Gastroesophageal sphincter (tissue), 3 donors: ENCODE measurements at regions not wholly inside any gene's neighbourhood (a gene's known extent, or its start where the extent isn't known, plus 50 kb on each side); places are given as distances from the start of the nearest gene placed in this dataset.

Experiments
- CTCF ChIP-seq, 4 experiments: fragments of 200-600 bp in 2 of 4; fragments of 450-650 bp in 2 of 4; sonication (generic) in 1 of 4; IDR thresholded peaks; one replicate each; pipeline ENCODE4 v1.5.1; 2017 to 2019; ENCODE audit warnings: antibody characterized with exemption in 4 of 4, mild to moderate bottlenecking in 2 of 4, moderate library complexity in 2 of 4
- EP300 ChIP-seq: sonication (generic); formaldehyde crosslinking; IDR thresholded peaks from one replicate; pipeline ENCODE4 v1.6.1; 2017; ENCODE audit warnings: antibody characterized with exemption, mild to moderate bottlenecking
- POLR2A ChIP-seq, 2 donors: fragments of 450-650 bp; IDR thresholded peaks; one replicate each; pipeline ENCODE4 v1.6.1; 2017; ENCODE audit warnings: antibody characterized with exemption in 2 of 2, mild to moderate bottlenecking in 2 of 2, moderate library complexity in 1 of 2
- POLR2AphosphoS5 ChIP-seq: sonication (generic); formaldehyde crosslinking; IDR thresholded peaks from one replicate; pipeline ENCODE4 v1.6.1; 2017; ENCODE audit warnings: antibody characterized with exemption

GRCh38 chrX:117680286-117680685, 436.3 kb downstream of the KLHL13 start:
- TF ChIP-seq POLR2AphosphoS5 (no peak), CTCF (IDR thresholded peaks at IDR 0.05) (no peak), POLR2A (IDR thresholded peaks at IDR 0.05) (no peak), EP300 (no peak)
